ENCODE measurements at regions not wholly inside any gene's neighbourhood (a gene's known extent, or its start where the extent isn't known, plus 50 kb on each side); places are given as distances from the start of the nearest gene placed in this dataset.

DNA sequence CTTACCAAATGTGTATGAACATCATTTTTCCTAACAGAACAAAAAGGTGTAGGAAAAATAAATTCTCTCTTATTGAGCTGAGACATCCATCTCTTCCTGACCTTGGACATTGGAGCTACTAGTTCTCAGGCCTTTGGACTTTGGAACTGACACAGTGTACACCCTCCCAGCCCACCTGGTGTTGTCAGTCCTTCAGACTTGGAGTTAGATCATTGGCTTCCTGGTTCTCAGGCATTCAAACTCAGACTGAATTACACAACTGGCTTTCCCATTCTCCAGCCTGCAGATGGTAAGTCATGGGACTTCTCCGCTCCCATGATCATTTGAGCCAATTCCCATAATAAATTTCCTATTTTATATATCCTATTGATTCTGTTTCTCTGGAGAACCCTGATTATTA is 84.8 kb upstream of the EDNRA start:
- no peaks in the 10 kb centered on the region for H3K27me3 ChIP-seq
- H3K4me3 ChIP-seq: no peak overlapping the region
- intact Hi-C loops (cut with DNase I; ENCODE audit: low total_unique reads) (no loop called here), in situ Hi-C loops (cut with MboI; ENCODE audit: low pct_ligation_motif_present in 1 of 4, low pct_unique_long_range_greater_than_20kb in 1 of 4, low sequenced_read_pairs in 3 of 4) (loop anchor here in 1 of 4 donors (25.0 kb wide), 1 partner anchor 234 kb away; no protein-coding TSS in a partner anchor)
- H3K27ac ChIP-seq: no peak overlapping the region
- no peaks in the 10 kb centered on the region for H3K36me3 ChIP-seq
- DNase-seq: no peak
- no peak for TF ChIP-seq POLR2A (IDR thresholded peaks at IDR 0.05)
- no peak for TF ChIP-seq EP300 (IDR thresholded peaks at IDR 0.05; ENCODE audit: low read depth)
- TF ChIP-seq, protein P1, sequence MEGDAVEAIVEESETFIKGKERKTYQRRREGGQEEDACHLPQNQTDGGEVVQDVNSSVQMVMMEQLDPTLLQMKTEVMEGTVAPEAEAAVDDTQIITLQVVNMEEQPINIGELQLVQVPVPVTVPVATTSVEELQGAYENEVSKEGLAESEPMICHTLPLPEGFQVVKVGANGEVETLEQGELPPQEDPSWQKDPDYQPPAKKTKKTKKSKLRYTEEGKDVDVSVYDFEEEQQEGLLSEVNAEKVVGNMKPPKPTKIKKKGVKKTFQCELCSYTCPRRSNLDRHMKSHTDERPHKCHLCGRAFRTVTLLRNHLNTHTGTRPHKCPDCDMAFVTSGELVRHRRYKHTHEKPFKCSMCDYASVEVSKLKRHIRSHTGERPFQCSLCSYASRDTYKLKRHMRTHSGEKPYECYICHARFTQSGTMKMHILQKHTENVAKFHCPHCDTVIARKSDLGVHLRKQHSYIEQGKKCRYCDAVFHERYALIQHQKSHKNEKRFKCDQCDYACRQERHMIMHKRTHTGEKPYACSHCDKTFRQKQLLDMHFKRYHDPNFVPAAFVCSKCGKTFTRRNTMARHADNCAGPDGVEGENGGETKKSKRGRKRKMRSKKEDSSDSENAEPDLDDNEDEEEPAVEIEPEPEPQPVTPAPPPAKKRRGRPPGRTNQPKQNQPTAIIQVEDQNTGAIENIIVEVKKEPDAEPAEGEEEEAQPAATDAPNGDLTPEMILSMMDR (IDR thresholded peaks at IDR 0.05): no peak
- TF ChIP-seq POLR2AphosphoS5 (IDR thresholded peaks at IDR 0.05): no peak
- H3K9me3 ChIP-seq: no peaks in the 10 kb centered on the region
- WGBS, 2 donors (ENCODE audit: low coverage in 1 of 2): 58% methylated on average over 1 of the region's 1 CpG; no CpG with 5 or more reads in 1 of the 2 donors
- no peaks in the 10 kb centered on the region for H3K4me1 ChIP-seq

DNA sequence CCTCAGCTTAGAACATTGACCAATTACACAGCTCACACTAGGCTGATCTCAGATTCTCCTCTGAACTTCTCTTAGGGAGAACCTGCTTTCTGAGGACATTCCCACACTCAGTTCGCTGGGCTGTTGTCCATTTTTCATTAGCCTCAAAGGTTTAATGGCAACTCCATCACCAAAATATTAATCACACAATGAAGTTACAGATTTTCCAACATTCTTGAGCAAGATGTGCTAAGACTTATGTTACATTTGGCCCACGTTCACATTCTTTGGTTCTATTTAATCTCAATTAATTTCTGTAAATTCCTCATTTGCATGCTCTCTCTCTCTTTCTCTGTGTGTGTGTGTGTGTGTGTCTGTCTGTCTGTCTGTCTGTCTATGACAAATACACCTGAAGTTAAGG is 82.3 kb upstream of the EDNRA start:
- Histone ChIP-seq H3K4me3 (no peak overlapping the region), H3K27ac (no peak overlapping the region), H3K36me3 (no peaks in the 10 kb centered on the region), H3K4me1 (no peaks in the 10 kb centered on the region), H3K9me3 (no peaks in the 10 kb centered on the region), H3K27me3 (no peaks in the 10 kb centered on the region)
- intact Hi-C loops (cut with DNase I; ENCODE audit: low total_unique reads) (no loop called here), in situ Hi-C loops (cut with MboI; ENCODE audit: low pct_ligation_motif_present in 1 of 4, low pct_unique_long_range_greater_than_20kb in 1 of 4, low sequenced_read_pairs in 3 of 4) (loop anchor here in 1 of 4 donors (25.0 kb wide), 1 partner anchor 236 kb away; no protein-coding TSS in a partner anchor)
- WGBS, 2 donors (ENCODE audit: low coverage in 1 of 2): 68 to 79% methylated on average over 2 of the region's 2 CpGs
- no peak for DNase-seq
- TF ChIP-seq, protein P1 (IDR thresholded peaks at IDR 0.05): no peak
- TF ChIP-seq POLR2A (IDR thresholded peaks at IDR 0.05) (no peak), POLR2AphosphoS5 (IDR thresholded peaks at IDR 0.05) (no peak), EP300 (IDR thresholded peaks at IDR 0.05; ENCODE audit: low read depth) (no peak)

DNA sequence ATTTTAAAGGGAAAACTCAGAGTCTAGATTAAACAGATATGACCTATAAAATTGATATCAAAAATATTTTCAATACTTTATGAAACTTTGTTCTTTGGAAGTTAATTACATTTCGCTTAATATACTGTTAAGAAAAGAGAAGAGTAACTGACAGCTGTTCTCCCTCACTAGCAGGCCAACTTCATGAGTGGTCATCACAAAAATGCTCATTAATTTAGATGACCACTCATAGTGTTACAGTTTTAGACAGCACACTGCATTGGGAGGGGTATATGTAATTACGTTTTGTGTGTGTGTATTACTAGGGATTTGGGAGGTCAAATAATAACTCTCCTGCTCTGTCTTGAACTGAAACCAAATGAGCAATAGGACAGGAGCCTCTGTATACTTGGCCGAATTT is 80.2 kb upstream of the EDNRA start:
- Histone ChIP-seq H3K9me3 (peaks cover 0 to 3% of the 10 kb centered on the region in 2 donors), H3K36me3 (no peaks in the 10 kb centered on the region), H3K4me1 (no peaks in the 10 kb centered on the region), H3K27me3 (no peaks in the 10 kb centered on the region), H3K27ac (no peak overlapping the region), H3K4me3 (no peak overlapping the region)
- TF ChIP-seq EP300 (IDR thresholded peaks at IDR 0.05; ENCODE audit: low read depth): no peak
- no peak for TF ChIP-seq POLR2A (IDR thresholded peaks at IDR 0.05)
- no peak for TF ChIP-seq POLR2AphosphoS5 (IDR thresholded peaks at IDR 0.05)
- TF ChIP-seq, protein P1 (IDR thresholded peaks at IDR 0.05): no peak
- no peak for DNase-seq
- in situ Hi-C loops (cut with MboI; ENCODE audit: low pct_ligation_motif_present in 1 of 4, low pct_unique_long_range_greater_than_20kb in 1 of 4, low sequenced_read_pairs in 3 of 4): no loop called here
- intact Hi-C loops (cut with DNase I; ENCODE audit: low total_unique reads): no loop called here
- 64 to 81% methylated on average over 3 of the region's 3 CpGs for WGBS, 2 donors (ENCODE audit: low coverage in 1 of 2)

DNA sequence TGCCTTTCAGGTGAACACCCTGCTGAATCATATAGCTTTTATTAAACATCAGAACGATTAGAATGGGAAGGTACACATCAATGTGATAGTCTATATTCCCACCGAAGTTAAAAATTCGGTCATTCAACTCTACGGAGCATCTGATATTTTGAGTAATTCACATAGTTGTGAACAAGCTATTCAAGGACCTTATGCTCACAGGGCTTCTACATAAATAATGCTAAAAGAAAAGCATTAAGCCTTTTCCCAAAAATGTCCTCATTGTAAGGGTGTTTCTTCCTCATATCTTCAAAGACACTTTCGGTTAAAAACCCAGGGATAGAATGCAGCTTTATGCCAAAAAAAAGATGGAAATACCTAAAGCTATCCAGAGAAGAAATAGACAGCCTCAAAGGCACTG is 79.7 kb upstream of the EDNRA start:
- intact Hi-C loops (cut with DNase I; ENCODE audit: low total_unique reads): no loop called here
- 70 to 78% methylated on average over 5 of the region's 5 CpGs for WGBS, 2 donors (ENCODE audit: low coverage in 1 of 2)

More for the DNA sequence above, 79.7 kb upstream of the EDNRA start:
- Histone ChIP-seq H3K27ac (no peak overlapping the region), H3K4me3 (no peak overlapping the region), H3K4me1 (no peaks in the 10 kb centered on the region), H3K36me3 (no peaks in the 10 kb centered on the region), H3K27me3 (no peaks in the 10 kb centered on the region), H3K9me3 (peaks cover 0 to 3% of the 10 kb centered on the region in 2 donors)
- in situ Hi-C loops (cut with MboI; ENCODE audit: low pct_ligation_motif_present in 1 of 4, low pct_unique_long_range_greater_than_20kb in 1 of 4, low sequenced_read_pairs in 3 of 4): no loop called here
- no peak for TF ChIP-seq EP300 (IDR thresholded peaks at IDR 0.05; ENCODE audit: low read depth)
- TF ChIP-seq POLR2A (IDR thresholded peaks at IDR 0.05): no peak
- no peak for TF ChIP-seq POLR2AphosphoS5 (IDR thresholded peaks at IDR 0.05)
- TF ChIP-seq, protein P1 (IDR thresholded peaks at IDR 0.05): no peak
- DNase-seq: no peak
